Activated CD4-positive, CD25-positive, alpha-beta regulatory T cell (primary cell): ENCODE measurements at regions not wholly inside any gene's neighbourhood (a gene's known extent, or its start where the extent isn't known, plus 50 kb on each side); places are given as distances from the start of the nearest gene placed in this dataset.

Experiments
- DNase-seq, 4 experiments: peaks; one replicate each; lab custom pipeline; 2025; lab: John Stamatoyannopoulos, UW

DNA sequence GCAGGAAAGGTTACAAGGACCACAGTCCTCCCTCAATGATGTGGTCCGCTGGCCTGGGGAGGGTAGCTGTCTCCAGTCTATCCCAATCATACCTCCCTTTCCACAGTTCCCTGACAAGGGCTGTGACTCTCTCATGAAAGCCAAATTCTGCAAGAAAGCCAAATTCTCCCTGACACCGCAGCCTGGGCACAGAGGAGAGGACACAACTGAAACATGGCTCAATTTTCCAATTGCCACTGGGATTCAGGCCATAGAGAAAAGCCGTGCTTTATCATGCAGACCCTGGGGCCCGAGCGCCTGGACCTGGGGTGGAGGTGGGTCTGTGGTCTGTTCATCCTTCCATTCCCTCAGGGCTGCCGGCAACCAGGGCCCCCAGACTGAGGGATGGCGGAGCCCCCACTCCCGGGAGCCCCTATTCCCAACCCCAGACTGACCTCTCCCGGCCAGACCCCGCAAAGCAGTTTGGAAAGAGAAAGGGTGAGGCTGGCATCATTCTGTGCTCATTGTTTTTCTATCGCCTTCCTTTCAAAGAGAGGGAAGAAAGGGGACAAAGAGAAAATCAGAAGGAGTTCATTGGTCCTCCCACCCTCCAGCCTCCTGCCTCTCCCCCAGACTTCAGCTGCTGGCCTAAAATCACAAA, 239.5 kb downstream of the BUD13 start:
- no peak for DNase-seq

DNA sequence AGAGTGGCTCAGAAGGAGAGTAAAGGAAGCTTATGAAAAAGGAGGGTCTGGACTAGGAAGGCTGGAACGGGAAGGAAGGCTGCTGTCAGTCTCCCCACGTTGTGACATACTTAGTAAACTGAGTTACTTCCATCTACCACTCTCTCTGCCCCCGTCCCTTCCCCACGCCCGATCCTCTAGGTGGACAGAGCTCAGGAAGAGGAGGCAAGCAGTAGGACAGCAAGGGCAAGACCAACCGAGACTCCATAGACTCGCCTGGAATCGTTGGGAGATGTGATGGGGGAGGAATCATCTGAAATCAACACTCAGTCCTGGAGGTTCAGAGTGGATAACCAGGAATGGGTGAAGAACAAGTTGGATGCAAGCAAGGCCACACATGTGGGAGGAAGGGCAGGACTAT, 240.7 kb downstream of the BUD13 start:
- no peak for DNase-seq

GRCh38 chr11:116530705-116531104, 242.1 kb downstream of the BUD13 start:
- DNase-seq: no peak

GRCh38 chr11:116529271-116529670, 243.5 kb downstream of the BUD13 start:
- DNase-seq: no peak

- no peak for DNase-seq
Measured at GRCh38 chr11:116527180-116527991, 245.4 kb downstream of the BUD13 start.

DNA sequence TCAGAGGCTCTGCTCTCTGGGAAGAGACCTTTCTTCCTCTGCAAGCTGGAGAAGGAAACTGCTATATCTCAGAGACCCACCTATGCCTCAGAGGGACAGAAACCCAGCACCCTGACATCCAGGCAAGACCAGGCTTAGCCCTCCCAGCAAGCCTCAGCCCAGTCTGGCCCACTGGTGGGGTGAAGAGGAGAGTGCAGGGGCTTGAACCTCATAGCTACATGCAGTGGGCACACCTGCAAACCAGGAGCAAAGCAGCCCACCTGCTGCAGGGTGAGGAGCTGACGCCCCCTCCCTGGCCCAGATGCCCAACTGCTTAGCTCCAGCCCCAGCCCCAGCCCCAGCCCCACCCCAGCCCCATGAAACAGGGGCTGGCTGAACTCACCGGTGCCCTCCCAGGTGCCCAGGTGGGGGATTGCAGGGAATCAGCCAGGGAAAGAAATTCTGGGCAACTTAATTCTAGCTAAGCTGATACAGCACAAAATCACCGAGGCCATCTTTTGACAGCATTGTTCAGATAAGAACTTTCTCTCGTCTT, 246.8 kb downstream of the BUD13 start:
- DNase-seq: no peak

DNA sequence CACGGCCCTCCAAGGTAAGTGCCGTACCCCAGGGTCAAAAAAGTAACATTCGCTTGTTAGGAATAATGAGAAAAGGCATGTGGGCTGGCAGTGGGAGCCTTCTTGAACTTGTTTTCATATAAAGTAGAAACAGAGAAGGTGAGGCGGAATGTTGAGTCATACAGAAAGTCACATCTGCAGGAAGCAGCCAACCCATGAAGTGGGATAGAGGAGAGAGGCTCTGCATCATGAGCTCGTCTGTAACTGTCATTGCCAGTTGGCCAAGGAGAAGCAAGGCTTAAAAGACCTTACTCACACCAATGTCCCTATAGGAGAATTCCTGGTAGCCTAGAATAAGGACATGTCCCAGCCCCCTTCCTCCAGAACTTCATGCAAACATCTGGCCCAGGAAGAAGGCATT, 253.3 kb downstream of the BUD13 start:
- DNase-seq: no peak

- DNase-seq: no peak
Measured at GRCh38 chr11:116518141-116518540, 254.6 kb downstream of the BUD13 start.

GRCh38 chr11:116517584-116517983, 255.2 kb downstream of the BUD13 start:
- DNase-seq: no peak

- no peak for DNase-seq
Measured at GRCh38 chr11:116517077-116517476, 255.7 kb downstream of the BUD13 start.

DNA sequence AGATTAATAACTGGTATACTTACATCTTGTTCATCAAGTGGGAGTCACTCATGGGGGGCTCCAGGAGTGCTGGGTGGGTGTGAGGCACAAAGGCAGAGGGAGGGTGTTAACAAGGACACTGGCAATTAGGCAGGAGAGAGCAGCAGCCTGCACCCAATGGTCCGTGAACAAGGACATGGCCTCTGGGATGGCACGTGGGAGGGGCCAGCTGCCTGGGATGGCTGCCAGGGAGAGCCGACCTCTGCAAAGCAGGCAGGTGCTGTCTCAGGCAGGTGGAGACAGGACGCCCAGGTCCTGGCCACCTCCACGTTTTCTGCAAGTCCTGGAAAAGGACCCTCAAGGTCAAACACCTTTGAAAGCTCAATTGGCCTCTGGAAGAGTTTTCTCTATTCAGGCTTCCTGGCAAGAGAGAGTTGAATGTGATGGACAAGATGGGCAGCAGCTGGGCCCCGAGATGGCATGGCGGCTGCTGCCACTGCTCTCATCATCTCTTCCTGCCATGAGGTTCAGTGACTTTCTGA, 257.1 kb downstream of the BUD13 start:
- no peak for DNase-seq

GRCh38 chr11:116513894-116514293, 258.9 kb downstream of the BUD13 start:
- no peak for DNase-seq

GRCh38 chr11:116513278-116513823, 259.4 kb downstream of the BUD13 start:
- no peak for DNase-seq

GRCh38 chr11:116512841-116513240, 259.9 kb downstream of the BUD13 start:
- no peak for DNase-seq

- no peak for DNase-seq
Measured at GRCh38 chr11:116511684-116512083, 261.1 kb downstream of the BUD13 start.

- no peak for DNase-seq
Measured at GRCh38 chr11:116510886-116511650, 261.7 kb downstream of the BUD13 start.

- DNase-seq: no peak
Measured at GRCh38 chr11:116510166-116510565, 262.6 kb downstream of the BUD13 start.

DNA sequence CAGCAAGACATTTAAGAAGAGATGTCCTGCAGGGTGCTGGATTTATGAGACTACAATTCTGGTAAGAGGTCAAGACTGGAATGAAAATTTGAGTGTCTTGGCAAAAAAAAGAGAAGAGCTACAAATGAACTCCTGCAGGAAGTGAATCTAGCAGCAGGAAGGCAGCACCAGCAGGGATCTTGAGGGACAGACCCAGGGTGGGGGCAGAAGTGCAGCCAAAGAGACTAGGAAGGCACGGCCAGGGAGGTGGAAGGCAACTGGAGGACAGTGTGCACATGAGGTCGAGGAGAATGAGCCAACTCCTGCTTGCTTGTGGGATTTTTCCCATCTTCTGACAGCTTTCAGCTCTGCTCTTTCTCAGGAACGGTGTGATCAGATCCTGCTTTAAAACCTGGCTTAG, 263.2 kb downstream of the BUD13 start:
- no peak for DNase-seq

DNA sequence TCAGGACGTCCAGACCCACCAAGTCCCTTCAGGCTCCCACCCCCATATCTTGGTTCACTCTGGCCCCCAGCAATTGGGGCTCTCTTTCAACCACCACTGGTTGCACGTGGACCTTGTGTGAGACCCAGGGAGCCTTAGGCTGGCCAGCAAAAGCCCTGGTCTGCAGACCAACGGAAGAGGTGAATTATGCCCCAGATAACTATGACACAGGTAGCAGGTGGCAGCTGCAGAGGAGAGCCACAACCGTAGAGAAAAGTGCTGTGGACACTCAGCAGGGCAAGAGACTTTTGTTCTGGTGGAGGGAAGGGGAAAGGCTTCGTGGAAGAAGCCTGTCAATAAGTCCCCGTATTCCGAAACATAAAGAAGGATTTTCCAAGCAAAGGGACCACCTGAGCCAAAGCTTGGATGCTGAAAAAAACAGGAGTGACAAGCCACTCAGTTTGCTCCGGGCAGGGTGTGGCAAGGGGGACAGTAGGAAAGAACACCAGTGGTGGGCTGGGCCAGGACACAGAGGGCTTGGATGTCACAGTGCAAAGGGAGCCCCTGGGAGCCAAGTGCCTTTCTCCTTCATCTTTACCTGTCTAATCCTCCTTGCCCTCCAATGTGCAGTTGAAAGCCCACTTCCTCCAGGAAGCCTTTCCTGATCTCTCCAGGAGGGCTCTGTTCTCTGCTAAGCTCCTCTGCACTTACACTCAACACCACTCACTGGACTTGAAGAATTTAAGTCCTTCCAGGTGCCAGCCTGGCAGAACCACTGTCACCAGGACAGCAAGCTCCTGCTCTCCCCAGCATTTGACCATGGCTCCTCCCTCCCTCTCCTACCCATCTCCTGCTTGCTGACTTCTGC, 264.7 kb downstream of the BUD13 start:
- no peak for DNase-seq

GRCh38 chr11:116507016-116507415, 265.8 kb downstream of the BUD13 start:
- DNase-seq: no peak

DNA sequence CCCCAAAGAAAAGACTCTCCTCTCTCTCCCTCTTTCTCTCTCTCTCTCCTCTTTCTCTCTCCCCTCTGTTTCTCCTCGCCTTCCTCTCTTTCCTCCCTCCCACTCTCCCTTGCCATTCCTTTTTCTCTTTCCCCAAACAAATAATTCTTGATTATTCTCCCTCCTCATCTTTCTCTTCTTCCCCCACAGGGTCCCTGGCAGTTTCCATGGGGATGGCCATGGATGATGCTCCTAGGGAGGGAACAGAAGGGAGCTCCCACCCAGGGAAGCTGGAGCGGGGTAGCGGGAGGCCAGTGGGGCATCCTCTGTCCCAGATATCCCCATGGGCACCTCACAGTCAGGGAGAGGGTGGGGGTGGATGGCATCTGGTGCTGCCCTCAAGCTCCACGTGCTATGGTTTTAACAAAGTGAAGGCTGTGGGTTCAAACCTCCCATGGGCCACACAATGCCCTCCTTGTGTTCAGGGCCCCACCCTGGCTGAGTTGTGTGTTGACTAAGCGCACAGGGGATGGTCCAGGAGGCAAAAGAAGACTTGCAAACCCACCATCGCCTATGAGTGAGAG, 266.4 kb downstream of the BUD13 start:
- DNase-seq: no peak
